ENCODE measurements at regions not wholly inside any gene's neighbourhood (a gene's known extent, or its start where the extent isn't known, plus 50 kb on each side); places are given as distances from the start of the nearest gene placed in this dataset.

DNA sequence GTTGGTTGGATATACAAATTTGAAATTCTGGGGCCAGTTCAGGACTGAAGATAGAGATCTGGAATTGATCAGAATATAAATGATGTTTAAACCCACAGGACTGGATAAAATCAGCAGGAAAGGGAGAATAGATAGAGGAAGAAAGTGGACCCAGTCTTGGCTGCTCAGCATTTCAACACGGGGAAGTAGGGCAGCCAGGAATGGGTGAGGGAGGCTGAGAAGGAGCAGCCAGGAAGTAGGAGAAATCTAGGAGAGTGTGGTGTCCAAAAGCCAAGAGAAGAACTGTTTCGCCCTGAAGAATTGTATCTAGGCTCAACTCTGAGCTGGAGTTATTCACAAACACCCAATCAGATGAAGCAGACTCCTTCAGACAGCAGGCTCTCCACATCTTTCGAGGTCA, 197.9 kb downstream of the CDCA7 start:
- TF ChIP-seq CTCF (conservative IDR thresholded peaks at IDR 0.05; ENCODE audit: low read length), result no peak
- no peak for TF ChIP-seq EZH2phosphoT487 (IDR thresholded peaks at IDR 0.05; ENCODE audit: borderline replicate concordance)
